Keratinocyte (primary cell): ENCODE measurements at regions not wholly inside any gene's neighbourhood (a gene's known extent, or its start where the extent isn't known, plus 50 kb on each side); places are given as distances from the start of the nearest gene placed in this dataset.

Experiments used
- EZH2 ChIP-seq: IDR thresholded peaks from one replicate; pipeline ENCODE4 v1.6.1; 2012; ENCODE audit warnings: inconsistent platforms, mild to moderate bottlenecking, low read length, moderate library complexity
- TF ChIP-seq, protein P1 (sequence below), 3 experiments: IDR thresholded peaks in 1 of 3; conservative IDR thresholded peaks in 1 of 3; optimal IDR thresholded peaks in 1 of 3; 2 replicates in 2 of 3; 3 replicates in 1 of 3; pipeline versions ENCODE3 to v1.5.1; 2011; ENCODE audit warnings: low read length in 3 of 3, mild to moderate bottlenecking in 3 of 3, moderate library complexity in 2 of 3, control low read depth in 1 of 3, inconsistent platforms in 1 of 3; ENCODE audit not compliant: insufficient read depth in 2 of 3; ENCODE audit errors: extremely low read depth in 1 of 3

DNA sequence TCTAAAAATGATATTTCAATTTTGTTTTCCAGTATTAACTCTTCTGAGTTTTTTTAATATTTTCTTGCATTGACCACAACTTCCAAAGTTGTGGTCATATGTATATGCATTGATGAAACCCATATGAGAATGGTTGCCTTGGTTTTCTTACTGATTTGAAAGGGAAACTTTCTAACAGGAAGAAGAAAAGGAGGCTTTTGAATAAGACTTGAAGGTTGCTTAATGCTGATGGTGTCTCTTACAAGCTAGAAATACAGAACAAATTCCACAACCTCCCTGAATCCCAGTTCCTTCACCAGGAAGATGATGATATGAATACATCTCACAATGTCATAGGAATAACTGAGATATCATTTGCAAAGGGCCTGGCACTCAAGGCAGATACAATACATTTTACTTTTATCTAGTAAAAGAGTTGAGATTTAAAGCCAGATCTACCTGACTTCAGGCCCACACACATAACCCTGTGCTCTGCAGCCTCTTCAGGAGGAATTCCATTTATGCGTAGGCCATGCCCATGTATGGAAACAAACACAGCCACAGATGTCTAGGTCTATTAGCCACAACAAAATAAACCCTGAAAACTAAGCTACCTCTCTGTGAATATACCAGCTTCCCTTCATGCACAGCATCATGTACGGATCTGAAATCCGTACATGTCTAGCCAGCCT is 165.4 kb upstream of the PLEKHG7 start:
- TF ChIP-seq, protein P1, sequence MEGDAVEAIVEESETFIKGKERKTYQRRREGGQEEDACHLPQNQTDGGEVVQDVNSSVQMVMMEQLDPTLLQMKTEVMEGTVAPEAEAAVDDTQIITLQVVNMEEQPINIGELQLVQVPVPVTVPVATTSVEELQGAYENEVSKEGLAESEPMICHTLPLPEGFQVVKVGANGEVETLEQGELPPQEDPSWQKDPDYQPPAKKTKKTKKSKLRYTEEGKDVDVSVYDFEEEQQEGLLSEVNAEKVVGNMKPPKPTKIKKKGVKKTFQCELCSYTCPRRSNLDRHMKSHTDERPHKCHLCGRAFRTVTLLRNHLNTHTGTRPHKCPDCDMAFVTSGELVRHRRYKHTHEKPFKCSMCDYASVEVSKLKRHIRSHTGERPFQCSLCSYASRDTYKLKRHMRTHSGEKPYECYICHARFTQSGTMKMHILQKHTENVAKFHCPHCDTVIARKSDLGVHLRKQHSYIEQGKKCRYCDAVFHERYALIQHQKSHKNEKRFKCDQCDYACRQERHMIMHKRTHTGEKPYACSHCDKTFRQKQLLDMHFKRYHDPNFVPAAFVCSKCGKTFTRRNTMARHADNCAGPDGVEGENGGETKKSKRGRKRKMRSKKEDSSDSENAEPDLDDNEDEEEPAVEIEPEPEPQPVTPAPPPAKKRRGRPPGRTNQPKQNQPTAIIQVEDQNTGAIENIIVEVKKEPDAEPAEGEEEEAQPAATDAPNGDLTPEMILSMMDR (optimal IDR thresholded peaks at IDR 0.05 in 1 of 3, IDR thresholded peaks at IDR 0.05 in 1 of 3, conservative IDR thresholded peaks at IDR 0.05 in 1 of 3; ENCODE audit: extremely low read depth in 1 of 3, insufficient read depth in 2 of 3, low read length in 3 of 3), result no peak
- TF ChIP-seq EZH2, result no peak
